NCI-H526 (cell line): ENCODE measurements at regions not wholly inside any gene's neighbourhood (a gene's known extent, or its start where the extent isn't known, plus 50 kb on each side); places are given as distances from the start of the nearest gene placed in this dataset.
A peak's percentile ranks its signal among the peaks of the same experiment; 100 is the strongest.

Source experiments
- DNase-seq, 2 experiments: peaks; one replicate each; lab custom pipeline; 2025; lab: John Stamatoyannopoulos, UW

- no peak for DNase-seq
Observed at GRCh38 chr4:186351668-186352194, 85.7 kb downstream of the F11 start.

- no peak for DNase-seq
Observed at GRCh38 chr4:186348433-186348832, 82.4 kb downstream of the F11 start.

- DNase-seq: no peak
Observed at GRCh38 chr4:186347743-186348142, 81.8 kb downstream of the F11 start.

GRCh38 chr4:186345184-186345583 is 79.2 kb downstream of the F11 start:
- peak in 1 of 2 experiments; percentile 1 for DNase-seq

GRCh38 chr4:186342582-186342981 is 76.6 kb downstream of the F11 start:
- no peak for DNase-seq

- DNase-seq: no peak
Observed at GRCh38 chr4:186341655-186342054, 75.7 kb downstream of the F11 start.
